Esophagus muscularis mucosa (tissue), 4 donors: ENCODE measurements at regions not wholly inside any gene's neighbourhood (a gene's known extent, or its start where the extent isn't known, plus 50 kb on each side); places are given as distances from the start of the nearest gene placed in this dataset.

Experiments
- EP300 ChIP-seq: sonication (generic); formaldehyde crosslinking; IDR thresholded peaks from one replicate; pipeline ENCODE4 v1.6.1; 2017; ENCODE audit warnings: antibody characterized with exemption
- POLR2A ChIP-seq: fragments of 450-650 bp; IDR thresholded peaks from one replicate; pipeline ENCODE4 v1.6.1; 2017; ENCODE audit warnings: antibody characterized with exemption, moderate library complexity, mild to moderate bottlenecking, low read depth
- TF ChIP-seq, protein P1 (sequence below), 3 experiments: fragments of 200-600 bp in 2 of 3; fragments of 450-650 bp in 1 of 3; sonication (generic) in 2 of 3; IDR thresholded peaks; one replicate each; pipeline ENCODE4 v1.5.1; 2017 to 2019; ENCODE audit warnings: antibody characterized with exemption in 3 of 3, mild to moderate bottlenecking in 2 of 3, moderate library complexity in 1 of 3

- TF ChIP-seq, protein P1, sequence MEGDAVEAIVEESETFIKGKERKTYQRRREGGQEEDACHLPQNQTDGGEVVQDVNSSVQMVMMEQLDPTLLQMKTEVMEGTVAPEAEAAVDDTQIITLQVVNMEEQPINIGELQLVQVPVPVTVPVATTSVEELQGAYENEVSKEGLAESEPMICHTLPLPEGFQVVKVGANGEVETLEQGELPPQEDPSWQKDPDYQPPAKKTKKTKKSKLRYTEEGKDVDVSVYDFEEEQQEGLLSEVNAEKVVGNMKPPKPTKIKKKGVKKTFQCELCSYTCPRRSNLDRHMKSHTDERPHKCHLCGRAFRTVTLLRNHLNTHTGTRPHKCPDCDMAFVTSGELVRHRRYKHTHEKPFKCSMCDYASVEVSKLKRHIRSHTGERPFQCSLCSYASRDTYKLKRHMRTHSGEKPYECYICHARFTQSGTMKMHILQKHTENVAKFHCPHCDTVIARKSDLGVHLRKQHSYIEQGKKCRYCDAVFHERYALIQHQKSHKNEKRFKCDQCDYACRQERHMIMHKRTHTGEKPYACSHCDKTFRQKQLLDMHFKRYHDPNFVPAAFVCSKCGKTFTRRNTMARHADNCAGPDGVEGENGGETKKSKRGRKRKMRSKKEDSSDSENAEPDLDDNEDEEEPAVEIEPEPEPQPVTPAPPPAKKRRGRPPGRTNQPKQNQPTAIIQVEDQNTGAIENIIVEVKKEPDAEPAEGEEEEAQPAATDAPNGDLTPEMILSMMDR (IDR thresholded peaks at IDR 0.05): no peak
- TF ChIP-seq POLR2A (no peak), EP300 (no peak)
Measured at GRCh38 chr10:130233035-130233360, 96.8 kb downstream of the GLRX3 start.
